Fibroblast of skin of scalp (primary cell): ENCODE measurements at regions not wholly inside any gene's neighbourhood (a gene's known extent, or its start where the extent isn't known, plus 50 kb on each side); places are given as distances from the start of the nearest gene placed in this dataset.

ENCODE experiments used
- DNase-seq: peaks from one replicate; pipeline ENCODE4 v3.0.0-alpha.2; 2013

DNA sequence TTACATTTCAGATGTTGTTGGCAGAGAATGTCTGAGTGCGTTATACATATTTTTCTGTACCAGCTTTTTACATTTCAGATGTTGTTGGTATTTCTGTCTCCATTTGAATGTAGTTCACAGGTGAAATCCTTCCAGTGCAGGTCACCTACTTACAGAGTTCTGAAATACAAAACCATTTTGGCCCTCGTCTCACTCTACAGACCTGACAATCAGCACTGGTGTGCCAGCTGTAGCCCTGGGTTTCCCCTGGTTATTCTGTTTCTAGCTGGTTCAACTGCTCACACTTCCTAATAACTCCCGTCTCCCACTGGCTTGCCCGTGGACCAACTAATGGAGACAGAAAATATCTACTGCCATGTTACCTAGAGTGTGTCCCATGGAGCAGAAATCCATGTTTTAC lies 87.5 kb upstream of the CDIN1 start:
- no peak for DNase-seq

DNA sequence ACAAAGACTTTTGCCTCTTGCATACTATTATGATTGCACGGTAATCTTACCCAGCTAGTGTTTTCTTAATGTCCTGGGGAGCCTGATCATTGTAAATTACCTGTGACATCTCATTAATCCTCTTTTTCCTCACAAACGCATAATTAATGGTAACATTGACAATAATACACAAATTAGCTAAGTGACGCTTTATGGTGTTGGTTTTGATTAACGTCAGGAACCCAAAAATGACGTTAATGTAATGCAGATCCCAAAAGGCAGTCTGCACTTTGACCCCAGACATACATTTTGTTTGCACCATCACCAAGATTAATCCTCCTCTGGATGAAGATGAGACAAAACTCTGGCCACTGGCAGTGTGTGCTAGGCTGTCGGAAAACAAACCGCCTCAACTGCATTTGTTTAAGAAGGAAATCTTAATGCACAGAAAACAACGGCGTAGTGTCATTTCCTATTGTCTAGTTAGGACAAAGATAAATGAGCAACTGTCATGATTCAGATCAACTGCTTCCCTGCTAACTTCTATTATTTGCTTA lies 83.9 kb upstream of the CDIN1 start:
- DNase-seq, result no peak

DNA sequence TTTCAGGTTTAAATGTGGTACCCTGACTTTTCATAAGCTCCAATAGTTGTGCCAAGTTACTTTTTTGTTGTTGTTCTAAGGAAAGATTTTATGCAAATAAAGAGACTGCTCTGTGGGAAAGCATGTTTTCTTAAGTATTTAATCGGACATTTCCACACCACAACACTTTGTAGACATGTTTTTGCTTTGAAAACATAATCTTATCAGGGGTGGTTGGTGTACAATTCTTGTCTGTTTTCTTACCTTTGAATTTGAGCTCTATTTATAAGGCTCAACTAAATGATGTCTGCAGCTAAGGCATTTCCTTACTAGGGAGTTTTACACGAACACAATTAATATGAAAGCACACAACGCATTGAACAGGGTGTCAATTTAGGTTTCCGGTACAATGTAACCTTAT lies 81.5 kb upstream of the CDIN1 start:
- no peak for DNase-seq

DNA sequence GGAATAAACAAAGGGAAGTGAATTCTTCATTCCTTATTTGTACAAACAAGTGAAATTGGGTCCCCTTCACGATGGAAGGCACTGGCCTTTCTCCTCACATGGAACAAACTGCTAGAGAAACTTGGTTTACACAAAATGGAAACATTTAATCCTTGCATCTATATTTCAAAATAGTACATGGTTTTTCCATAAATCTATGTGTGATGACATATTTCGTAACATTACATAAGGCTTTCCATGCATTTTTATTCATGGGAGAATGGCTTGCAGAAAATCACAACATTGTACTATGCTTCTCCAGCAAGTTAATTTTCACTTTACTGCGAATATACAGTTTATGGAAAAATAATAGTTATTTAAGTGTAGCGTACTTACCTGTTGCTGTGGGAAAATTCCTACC lies 81.0 kb upstream of the CDIN1 start:
- peak; percentile 29 for DNase-seq

DNA sequence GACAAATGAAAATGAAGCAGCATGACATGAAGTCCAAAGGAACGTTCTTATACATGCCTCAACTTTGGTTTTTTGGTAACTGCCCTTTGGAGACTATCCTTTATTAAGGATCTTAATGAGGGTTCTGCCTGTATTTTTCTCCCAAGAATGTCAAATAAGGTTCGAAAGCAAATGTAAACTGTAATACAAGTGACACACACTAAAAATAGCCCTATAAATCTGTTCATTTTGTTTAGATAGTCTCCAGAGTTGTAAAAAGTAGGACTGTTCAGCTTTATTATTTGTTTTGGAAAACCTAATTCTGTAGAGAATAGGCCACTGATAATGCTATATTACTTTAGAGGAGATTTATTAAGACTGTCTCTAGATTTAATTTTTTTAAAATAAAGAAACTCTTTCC lies 80.5 kb upstream of the CDIN1 start:
- DNase-seq, result no peak

DNA sequence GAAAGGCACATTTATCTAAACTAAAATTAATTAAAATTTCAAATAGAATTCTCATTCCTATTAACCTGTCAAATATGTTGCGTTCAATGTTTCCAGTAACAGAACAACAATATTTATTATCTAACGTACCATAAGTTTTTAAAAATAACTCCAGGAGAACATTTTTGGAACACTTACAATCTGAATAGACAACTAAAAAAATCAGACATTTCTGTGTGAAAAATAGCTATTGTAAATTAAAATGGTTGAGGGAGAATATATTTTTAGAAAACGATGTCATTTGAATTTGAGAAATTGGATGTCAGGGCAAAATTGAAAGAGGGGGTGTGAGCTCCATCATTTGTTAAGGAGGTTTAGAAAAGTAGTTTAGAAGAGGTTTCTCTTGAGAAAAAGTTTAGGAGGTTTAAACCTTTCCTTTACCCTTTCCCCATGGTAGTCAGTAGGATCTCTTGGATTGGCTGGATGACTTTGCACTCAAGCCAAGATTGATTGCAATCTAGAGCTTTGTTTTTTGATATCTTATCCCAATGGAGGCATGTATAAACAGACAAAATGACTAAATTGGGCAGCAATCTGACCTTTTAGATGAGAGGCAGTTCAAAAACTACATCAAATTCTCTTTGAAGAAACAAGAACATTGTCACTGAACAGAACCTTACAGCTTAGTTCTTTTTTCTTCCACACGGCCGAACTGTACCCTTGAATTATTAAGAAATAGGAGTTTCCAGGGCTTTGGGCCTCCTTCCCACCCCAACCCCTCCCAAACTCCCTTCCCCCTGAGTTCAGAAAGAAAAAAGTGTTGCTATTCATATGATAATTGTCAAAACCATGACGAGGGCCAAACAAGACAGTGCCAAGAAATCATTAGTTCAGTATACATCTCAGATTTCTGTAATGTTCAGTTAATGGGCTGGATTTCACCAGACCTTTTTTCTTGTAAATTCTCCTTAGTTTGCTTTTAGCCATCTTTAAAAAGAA lies 79.7 kb upstream of the CDIN1 start:
- DNase-seq, result no peak

DNA sequence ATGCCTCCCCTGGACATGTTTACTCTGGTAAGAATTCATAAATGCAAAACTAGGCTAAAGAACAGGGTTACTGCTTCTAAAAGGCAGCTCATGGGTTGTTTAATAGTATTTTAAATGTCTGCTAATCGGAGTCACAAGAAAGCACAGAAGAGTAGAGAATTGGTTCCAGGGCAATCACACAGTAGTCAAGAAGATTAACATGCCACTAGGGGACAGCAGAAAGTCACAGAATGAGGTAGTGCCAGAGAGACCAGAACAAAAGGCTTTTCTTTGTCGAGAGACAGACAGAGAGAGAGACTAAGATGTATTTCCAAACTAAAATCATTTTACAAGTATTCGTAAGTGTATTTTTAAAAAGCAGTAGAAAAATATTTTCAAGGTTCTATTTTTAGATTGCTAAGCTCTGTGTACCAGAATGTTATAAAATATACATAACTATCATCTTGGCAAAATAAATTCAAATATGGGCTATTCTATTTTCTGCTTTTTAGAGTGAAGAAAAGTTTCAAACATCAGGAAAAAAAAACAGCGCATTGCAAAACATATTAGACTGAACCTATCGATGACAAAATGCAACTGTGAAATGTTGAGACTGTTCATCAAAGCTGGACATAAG lies 78.3 kb upstream of the CDIN1 start:
- DNase-seq, result peak; percentile 78

DNA sequence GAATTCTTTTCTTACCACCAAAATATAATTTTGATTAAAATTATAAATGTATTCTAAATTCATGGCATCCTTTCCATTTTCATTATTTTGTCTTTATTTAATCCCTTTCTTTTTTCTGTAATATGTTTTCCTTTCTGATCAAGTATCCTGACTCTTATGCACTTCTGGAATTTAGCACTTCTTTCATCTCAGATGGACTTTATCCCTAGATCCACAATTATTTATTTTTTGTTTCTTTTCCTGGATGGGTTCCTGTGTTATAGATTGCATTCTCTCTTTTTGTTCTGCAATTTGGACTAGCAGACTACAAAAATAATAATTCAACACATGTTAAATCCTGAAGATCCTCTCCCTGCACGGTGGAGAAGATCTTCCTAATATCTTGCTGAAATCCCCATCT lies 76.9 kb upstream of the CDIN1 start:
- no peak for DNase-seq

DNA sequence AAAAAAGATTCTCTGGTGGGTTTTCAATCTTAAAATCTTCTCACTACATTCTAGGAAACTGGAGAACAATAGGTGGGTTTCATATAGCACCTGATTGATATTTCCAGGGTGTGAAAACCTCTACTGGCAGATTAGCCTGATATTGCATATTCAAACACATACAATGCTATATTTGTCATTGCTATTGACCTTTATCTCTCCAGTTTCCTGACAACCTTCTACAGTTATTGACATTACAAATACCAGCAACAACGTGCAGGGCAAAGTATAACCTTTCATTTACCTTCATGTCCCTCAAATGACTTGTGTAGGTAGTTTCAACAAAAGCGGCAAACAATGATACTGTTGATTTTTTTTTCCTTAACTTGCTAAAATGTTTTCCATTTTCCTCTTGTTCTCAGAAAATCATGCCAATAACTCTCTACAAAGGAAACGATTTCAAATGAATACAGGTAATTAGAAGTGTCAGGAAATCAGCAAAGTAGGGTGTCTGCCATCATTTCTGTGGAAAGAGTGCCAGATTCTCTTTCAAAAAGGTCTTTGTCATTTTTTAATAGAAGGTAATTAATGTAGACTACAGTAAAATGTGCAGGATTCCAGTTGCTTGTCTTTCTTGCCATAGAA lies 72.6 kb upstream of the CDIN1 start:
- no peak for DNase-seq

DNA sequence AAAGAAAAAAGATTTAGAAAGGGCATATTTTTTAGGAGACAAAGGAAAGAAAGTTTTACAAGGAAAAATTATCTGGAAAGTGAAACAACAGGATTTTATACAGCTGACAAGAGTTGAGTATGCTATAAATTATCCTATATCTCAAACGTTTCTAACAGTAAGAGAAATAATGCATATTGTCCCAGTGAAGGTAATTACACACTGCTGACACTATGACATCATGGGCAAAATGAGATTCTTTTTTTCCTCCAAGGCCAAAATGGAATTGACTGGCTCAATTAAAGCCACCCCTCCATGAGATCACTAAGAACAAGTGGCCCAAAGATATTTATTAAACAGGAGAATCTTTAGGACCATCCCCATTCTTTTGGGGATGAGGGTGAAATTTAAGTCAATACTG lies 72.0 kb upstream of the CDIN1 start:
- no peak for DNase-seq

DNA sequence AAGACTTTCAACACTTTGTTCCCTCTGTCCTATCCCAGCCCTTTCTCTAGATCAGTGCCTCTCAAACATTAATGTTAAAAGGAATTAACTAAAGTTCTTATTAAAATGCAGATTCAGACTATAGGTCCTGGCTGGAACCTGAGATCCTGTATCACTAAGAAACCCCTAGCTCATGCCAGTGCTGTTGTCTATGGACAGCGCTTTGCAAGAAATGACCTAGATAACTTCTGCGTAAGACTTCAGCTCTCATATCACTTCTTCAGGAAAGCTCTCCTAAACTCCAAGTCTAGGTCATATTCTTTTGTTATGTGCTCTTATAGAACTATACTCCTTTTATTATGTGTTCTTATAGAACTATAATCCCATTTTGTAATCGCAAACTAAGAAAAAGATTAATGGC lies 67.8 kb upstream of the CDIN1 start:
- DNase-seq, result no peak

DNA sequence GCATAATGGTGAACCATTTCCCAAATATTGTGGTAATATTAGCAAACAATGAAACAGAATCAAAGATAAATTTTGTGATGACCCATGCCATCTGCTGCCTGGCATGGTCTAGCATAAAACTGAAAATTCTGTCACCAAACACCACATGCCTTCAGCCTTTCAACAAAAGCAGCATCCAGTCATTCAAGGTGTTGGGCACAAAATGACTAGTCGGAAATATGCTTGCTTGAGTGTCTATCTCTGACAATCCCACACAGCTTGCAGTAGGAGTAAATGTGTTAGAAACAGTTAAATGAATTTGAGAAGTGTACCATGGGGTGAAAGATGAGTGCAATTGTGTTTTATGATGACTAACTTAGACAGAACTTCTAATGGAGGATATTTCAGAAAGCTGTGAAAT lies 61.7 kb upstream of the CDIN1 start:
- DNase-seq, result no peak

DNA sequence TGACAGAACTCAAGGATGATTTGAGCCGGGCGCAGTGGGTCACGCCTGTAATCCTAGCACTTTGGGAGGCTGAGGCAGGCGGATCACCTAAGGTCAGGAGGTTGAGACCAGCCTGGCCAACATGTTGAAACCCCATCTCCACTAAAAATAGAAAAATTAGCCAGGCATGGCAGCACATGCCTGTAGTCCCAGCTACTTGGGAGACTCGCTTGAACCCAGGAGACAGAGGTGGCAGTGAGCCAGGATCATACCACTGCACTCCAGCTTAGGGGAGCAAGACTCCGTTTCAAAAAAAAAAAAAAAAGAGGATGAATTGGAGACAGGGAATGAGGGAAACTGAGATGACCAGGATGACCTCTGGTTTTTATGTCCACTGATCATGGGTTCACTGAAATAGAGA lies 60.4 kb upstream of the CDIN1 start:
- DNase-seq, result no peak

DNA sequence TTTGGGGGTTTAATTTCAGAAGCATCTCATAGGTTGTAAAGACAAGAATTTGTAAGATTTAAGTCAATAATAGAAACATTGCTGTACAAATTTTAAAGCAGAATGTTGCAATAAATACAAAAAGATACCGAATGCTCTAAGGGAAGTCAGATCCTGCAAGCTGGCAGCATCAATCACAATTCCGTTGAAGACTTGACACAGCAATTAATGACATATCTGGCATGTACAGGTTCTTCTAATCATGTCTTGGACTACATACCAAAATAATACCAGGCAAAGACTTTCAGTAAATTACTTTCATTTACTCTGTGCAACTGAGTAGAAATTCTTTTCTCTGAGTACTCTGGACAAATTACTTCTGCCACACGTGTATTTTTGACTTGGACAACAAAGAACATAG lies 54.0 kb upstream of the CDIN1 start:
- no peak for DNase-seq

DNA sequence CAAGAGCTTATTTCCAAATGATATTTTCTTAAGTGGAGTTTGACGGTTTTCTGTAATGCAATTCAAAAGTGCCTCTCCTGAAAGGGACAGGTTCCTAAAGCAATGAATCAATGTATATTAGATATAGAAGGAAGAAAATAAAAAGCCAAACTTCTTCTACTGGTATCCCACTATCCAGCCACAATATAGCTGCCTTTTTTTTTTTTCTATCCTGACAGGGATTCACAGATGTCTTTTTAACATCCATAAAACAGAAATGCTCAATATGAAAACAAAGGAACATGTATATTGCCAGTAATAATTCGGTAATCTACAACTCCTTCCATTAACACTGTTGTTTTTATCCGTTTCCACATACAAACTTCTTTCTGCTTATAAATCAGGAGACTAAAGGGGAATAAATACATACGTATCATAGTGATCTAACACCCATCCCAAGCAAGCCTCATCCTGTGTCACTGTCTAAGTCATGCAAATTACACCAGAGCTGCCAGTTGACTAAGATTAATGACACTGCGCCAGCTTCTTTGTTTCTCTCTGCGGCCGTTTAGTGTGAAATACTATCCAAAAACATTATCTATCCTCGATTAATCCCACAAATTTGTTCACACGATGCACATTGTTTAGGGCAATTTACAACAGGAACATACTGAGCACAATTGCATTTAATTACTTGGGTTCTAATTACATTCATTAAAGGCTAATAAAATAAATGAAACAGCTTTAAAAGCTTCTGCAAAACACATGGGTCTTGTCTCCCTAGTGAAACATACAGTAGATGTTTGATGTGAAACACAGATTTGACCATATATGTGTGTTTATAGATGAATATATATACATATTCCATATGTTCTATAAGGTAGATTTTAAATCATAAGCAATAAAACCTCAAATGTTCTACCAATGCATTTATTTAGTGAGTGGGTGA lies 51.9 kb upstream of the CDIN1 start:
- DNase-seq, result peak; percentile 8

DNA sequence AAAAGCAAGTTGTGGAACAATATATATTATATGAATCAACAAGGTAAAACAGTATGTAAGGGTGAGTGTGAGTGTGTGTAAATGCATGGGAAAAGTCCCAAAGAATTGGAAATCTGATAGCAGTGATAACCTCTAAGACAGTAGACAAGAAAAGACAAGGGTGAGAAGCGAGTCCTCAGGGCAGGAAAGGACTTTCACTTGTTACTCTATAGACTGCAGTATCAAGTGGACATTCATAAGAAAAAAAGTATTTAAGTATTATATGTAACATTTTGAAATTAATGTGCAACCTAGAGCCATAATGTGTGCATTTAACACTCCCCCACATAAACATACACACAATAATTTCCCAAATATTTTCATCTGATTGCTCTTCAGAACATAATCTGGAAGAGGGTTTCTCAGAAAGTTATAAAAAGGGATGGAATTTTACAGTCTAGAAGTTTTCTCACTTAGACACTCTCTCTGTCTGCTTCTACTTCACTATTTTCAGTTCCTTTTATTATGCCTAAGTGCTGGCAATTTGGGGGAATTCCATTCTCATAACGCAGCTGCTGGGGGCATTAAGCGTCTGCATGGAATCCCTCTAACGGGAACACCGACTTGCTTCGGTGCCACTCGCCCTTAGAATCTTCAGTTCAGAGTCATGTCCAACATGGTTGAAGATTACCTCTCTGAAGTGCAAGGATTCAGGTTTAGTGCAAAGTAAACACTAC lies 50.0 kb upstream of the CDIN1 start:
- DNase-seq, result peak; percentile 4
